ENCODE measurements at regions not wholly inside any gene's neighbourhood (a gene's known extent, or its start where the extent isn't known, plus 50 kb on each side); places are given as distances from the start of the nearest gene placed in this dataset.

DNA sequence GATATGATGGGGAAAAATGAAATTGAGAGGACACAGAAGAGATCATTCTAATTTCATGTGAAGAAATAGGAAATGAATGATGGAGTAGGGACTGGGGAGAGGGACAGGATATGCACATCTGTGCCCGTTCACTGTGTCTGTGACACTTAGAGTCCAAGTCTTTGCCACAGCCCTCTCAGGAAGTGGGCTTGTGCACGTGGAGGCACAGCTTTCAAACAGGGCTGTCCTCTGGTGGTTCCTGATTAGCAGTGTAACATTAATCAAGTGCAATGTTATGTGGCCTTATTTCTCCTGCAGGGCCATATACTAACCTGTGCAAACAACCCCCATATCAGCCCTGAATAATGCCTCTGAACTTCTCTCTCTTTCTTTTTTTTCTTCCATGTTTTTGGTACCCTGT is 312.2 kb upstream of the FAM98A start:
- CTCF ChIA-PET, result no interaction called here
- TF ChIP-seq IRF3 (IDR thresholded peaks at IDR 0.05; ENCODE audit: low read depth, low read length) (no peak), NRF1 (IDR thresholded peaks at IDR 0.05; ENCODE audit: low read depth, low read length) (no peak), RCOR1 (IDR thresholded peaks at IDR 0.05; ENCODE audit: low read length) (no peak), NFIC (IDR thresholded peaks at IDR 0.05; ENCODE audit: borderline replicate concordance) (no peak), REST (IDR thresholded peaks at IDR 0.05; ENCODE audit: low read depth, low read length) (no peak), TCF12 (IDR thresholded peaks at IDR 0.05) (no peak), PBX3 (IDR thresholded peaks at IDR 0.05) (no peak), ELF1 (IDR thresholded peaks at IDR 0.05) (no peak), MXI1 (IDR thresholded peaks at IDR 0.05; ENCODE audit: low read depth, low read length) (no peak), FOXJ3 (CRISPR knock-in tag; IDR thresholded peaks at IDR 0.05) (no peak), SIN3A (IDR thresholded peaks at IDR 0.05; ENCODE audit: borderline replicate concordance, low read depth, low read length) (no peak), GABPA (IDR thresholded peaks at IDR 0.05; ENCODE audit: low read depth) (no peak), JUND (IDR thresholded peaks at IDR 0.05) (no peak), SMC3 (IDR thresholded peaks at IDR 0.05; ENCODE audit: low read depth, low read length) (no peak), POLR2AphosphoS5 (IDR thresholded peaks at IDR 0.05; ENCODE audit: low read depth, low read length) (no peak), FOSL2 (IDR thresholded peaks at IDR 0.05; ENCODE audit: borderline replicate concordance, low read depth) (no peak)
- TF ChIP-seq, protein P1, sequence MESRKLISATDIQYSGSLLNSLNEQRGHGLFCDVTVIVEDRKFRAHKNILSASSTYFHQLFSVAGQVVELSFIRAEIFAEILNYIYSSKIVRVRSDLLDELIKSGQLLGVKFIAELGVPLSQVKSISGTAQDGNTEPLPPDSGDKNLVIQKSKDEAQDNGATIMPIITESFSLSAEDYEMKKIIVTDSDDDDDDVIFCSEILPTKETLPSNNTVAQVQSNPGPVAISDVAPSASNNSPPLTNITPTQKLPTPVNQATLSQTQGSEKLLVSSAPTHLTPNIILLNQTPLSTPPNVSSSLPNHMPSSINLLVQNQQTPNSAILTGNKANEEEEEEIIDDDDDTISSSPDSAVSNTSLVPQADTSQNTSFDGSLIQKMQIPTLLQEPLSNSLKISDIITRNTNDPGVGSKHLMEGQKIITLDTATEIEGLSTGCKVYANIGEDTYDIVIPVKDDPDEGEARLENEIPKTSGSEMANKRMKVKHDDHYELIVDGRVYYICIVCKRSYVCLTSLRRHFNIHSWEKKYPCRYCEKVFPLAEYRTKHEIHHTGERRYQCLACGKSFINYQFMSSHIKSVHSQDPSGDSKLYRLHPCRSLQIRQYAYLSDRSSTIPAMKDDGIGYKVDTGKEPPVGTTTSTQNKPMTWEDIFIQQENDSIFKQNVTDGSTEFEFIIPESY (IDR thresholded peaks at IDR 0.05; ENCODE audit: borderline replicate concordance, low read depth), result no peak
- TF ChIP-seq, protein P2, sequence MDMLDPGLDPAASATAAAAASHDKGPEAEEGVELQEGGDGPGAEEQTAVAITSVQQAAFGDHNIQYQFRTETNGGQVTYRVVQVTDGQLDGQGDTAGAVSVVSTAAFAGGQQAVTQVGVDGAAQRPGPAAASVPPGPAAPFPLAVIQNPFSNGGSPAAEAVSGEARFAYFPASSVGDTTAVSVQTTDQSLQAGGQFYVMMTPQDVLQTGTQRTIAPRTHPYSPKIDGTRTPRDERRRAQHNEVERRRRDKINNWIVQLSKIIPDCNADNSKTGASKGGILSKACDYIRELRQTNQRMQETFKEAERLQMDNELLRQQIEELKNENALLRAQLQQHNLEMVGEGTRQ (IDR thresholded peaks at IDR 0.05; ENCODE audit: borderline replicate concordance, low read depth, low read length), result no peak
- no peak for DNase-seq

More for the DNA sequence above, 312.2 kb upstream of the FAM98A start:
- Histone ChIP-seq H3K9me2 (no peaks in the 10 kb centered on the region), H3K9me3 (no peaks in the 10 kb centered on the region), H3K27ac (ENCODE audit: low read depth in 2 of 2, low read length in 1 of 2) (no peak overlapping the region), H3K4me2 (no peak overlapping the region), H3K4me1 (ENCODE audit: control insufficient read depth in 1 of 2, insufficient read depth in 2 of 2, low read depth in 1 of 2, low read length in 1 of 2) (no peaks in the 10 kb centered on the region), H3K79me2 (ENCODE audit: insufficient read depth) (no peaks in the 10 kb centered on the region), H3K4me3 (ENCODE audit: low read depth in 2 of 2, low read length in 1 of 2) (no peak overlapping the region), H2AFZ (ENCODE audit: low read depth) (no peak overlapping the region), H3K36me3 (replicated peaks in 1 of 2; ENCODE audit: control insufficient read depth in 1 of 2, insufficient read depth in 2 of 2, low read length in 1 of 2) (no peaks in the 10 kb centered on the region), H3K9ac (no peak overlapping the region), H3K27me3 (ENCODE audit: insufficient read depth) (no peaks in the 10 kb centered on the region), H4K20me1 (ENCODE audit: insufficient read depth) (no peaks in the 10 kb centered on the region), H3F3A (replicated peaks; ENCODE audit: insufficient read depth) (no peaks in the 10 kb centered on the region)
- WGBS (ENCODE audit: low lambda C conversion rate), result 0% methylated on average over 2 of the region's 2 CpGs
- POLR2A ChIA-PET, result no interaction called here

All from SK-N-SH (cell line).